Cardiac fibroblast (primary cell): ENCODE measurements at regions not wholly inside any gene's neighbourhood (a gene's known extent, or its start where the extent isn't known, plus 50 kb on each side); places are given as distances from the start of the nearest gene placed in this dataset.
A peak's percentile ranks its signal among the peaks of the same experiment; 100 is the strongest.

Source experiments
- DNase-seq, 2 donors: peaks; one replicate each; pipeline versions ENCODE4 v3.0.0 to v3.0.0-alpha.2; 2010; ENCODE audit warnings: low read depth in 2 of 2
- H3K4me3 ChIP-seq, 2 donors: replicated peaks in 1 of 2; 1 replicate in 1 of 2; 2 replicates in 1 of 2; pipeline ENCODE4 v1.5.1; 2011; ENCODE audit warnings: low read depth in 2 of 2, low read length in 2 of 2, mild to moderate bottlenecking in 2 of 2, moderate library complexity in 1 of 2
- TF ChIP-seq, protein P1 (sequence below): IDR thresholded peaks from one replicate; pipeline ENCODE4 v1.5.1; 2011; ENCODE audit warnings: low read depth, mild to moderate bottlenecking, low read length, inconsistent platforms

DNA sequence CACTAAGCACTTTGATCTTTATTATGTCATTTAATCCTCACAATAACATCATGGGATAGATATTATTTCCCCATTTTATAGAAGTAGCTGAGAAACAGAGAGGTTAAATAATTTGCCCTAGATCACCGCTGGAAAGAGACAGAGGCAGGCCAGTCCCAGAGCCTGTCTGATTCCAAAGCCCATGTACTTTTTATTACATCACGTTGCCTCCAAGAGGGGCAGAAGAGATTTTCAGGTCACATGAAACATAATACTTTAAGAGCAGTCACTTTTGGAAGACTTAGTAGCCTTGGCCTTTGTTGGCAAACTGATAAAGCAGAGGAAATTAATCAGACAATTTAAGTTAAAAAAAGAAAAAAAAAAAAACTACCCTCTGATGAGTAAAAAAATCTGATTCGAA, 200.2 kb upstream of the ARHGAP20 start:
- DNase-seq: no peak
- H3K4me3 ChIP-seq: no peak overlapping the region
- TF ChIP-seq, protein P1, sequence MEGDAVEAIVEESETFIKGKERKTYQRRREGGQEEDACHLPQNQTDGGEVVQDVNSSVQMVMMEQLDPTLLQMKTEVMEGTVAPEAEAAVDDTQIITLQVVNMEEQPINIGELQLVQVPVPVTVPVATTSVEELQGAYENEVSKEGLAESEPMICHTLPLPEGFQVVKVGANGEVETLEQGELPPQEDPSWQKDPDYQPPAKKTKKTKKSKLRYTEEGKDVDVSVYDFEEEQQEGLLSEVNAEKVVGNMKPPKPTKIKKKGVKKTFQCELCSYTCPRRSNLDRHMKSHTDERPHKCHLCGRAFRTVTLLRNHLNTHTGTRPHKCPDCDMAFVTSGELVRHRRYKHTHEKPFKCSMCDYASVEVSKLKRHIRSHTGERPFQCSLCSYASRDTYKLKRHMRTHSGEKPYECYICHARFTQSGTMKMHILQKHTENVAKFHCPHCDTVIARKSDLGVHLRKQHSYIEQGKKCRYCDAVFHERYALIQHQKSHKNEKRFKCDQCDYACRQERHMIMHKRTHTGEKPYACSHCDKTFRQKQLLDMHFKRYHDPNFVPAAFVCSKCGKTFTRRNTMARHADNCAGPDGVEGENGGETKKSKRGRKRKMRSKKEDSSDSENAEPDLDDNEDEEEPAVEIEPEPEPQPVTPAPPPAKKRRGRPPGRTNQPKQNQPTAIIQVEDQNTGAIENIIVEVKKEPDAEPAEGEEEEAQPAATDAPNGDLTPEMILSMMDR: no peak

DNA sequence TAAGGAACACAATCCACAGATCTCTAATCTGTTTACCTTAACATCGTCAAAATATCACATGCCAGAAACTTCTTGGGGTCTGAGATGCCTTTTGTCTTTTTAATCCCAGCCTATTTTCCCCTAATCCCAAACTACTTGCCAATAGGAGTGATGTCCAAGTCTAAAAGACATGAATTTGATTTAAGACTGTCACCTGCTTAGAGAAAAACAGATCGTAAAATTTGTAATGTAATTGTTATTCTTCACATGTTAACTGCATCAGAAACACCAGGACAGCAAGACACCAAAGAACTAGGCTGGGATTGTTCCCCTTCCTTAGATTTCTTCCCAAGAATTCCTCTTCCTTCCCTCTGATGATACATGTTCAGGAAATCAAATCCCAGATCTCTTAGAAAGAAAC, 198.1 kb upstream of the ARHGAP20 start:
- DNase-seq: no peak
- H3K4me3 ChIP-seq: no peak overlapping the region
- TF ChIP-seq, protein P1: no peak

DNA sequence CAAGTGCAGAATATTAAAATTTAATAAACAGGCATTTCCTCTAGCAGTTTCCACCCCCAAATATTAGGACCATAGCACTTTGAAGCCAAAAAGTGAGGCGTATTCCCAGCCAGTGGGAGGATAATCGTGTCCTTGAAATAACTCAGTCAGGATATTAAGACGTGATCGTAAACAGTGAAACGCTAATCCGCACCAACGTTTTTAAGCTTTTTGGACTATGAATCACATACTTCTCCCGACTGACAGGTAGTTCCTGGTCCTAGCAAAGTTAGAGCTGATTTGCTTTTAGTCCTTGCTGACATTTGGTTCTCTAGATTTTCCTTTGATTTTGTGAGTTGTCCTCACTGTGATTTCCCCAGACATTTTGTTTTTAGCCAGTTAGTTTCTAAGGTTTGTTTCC, 197.1 kb upstream of the ARHGAP20 start:
- TF ChIP-seq, protein P1: no peak
- no peak for DNase-seq
- H3K4me3 ChIP-seq: no peak overlapping the region

DNA sequence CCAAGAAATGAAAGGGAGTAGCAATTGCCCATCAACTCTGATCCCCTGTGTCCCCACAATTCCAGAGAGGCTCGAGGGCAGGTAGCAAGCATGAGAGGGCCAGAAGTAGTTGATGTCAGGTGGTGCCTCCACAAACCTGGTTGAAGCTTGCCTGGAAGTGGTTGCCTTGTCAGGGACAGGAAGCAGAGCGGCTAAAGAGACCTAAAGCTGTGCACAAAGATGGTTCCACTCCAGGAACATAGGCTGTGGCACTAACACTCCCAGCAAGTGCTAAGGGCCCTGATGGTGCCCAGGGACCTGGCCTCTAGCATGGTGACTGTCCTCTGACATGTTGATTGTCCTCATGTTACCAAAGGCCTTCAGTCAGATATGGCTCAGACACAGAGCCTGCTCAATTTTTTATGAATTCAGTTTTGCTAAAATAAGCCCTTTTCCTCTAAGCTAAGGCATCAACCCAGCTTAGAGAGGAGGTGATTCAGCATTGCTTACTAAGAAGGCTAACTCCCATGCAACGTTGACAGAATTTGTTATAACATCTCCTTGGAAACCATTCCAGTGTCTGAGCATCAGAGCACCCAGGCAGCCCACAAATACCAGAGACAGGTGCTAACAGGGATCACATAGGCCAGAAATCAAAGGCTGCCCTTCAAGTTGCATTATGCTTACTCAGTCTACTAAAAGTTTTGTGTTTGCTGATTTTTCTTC, 196.3 kb upstream of the ARHGAP20 start:
- H3K4me3 ChIP-seq: no peak overlapping the region
- peak; percentile 64 to 92 for DNase-seq
- TF ChIP-seq, protein P1: no peak

DNA sequence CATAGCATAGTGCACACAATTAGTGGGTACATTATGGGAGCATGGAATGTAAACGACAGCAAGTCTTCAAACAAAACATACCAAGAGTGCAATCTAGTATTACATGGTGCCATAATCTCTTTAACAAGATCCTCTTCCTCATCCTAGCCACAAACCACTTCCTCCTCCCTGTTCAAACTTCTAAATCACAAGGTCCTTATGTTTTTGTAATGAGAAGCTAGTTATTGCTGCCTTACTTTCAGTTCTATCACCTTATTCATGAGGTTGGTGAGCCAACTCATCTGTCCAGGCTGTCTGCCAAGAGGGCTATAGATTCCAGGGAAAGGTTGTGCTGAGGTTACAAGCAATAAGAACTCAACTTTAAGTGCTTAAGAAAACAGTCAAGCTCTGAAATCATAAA, 195.4 kb upstream of the ARHGAP20 start:
- no peak overlapping the region for H3K4me3 ChIP-seq
- peak; percentile 89 to 94 for DNase-seq
- TF ChIP-seq, protein P1: no peak

DNA sequence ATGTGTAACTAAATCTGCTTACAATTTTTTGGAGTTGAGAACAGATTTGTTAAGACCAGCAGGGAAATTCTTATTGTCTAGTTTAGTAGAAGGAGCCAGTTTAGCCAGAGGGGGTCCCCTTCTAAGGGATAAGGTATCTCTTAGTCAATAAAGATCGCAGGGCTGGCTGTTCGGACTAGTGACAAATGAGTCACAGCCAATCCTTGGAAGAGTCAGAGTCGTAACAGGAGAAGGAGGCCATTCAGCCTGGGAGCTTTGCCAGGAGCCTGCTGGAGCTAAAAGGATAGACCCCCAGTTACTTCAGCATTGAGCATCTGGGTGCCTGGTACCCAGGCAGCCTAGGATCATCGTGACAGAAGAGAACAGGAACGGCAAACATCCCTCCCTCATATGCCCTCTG, 191.6 kb upstream of the ARHGAP20 start:
- DNase-seq: peak; percentile 12 to 36
- H3K4me3 ChIP-seq: no peak overlapping the region
- TF ChIP-seq, protein P1: no peak

DNA sequence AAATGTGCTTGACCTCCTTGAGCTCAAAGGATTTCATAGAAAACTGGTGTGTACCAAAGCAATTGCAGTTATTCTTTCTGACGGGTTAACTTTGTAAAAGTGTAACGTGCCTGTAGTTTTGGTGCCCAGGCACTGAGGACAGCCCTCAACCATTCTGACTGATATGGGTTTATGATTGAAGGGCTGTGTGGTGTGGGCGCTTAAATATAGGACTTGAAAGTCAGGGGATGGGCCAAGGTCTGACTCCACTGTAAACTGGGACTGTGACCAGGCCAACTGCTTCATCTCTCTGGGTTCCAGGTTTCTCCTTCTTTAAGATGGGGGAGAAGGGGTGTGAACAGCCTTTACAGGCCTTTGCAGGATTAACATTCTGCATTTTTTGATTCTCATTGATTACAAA, 191.1 kb upstream of the ARHGAP20 start:
- TF ChIP-seq, protein P1: no peak
- no peak overlapping the region for H3K4me3 ChIP-seq
- DNase-seq: no peak
